AG09319 (cell line): ENCODE measurements at regions not wholly inside any gene's neighbourhood (a gene's known extent, or its start where the extent isn't known, plus 50 kb on each side); places are given as distances from the start of the nearest gene placed in this dataset.

Experiments
- DNase-seq: peaks from one replicate; pipeline ENCODE4 v3.0.0-alpha.2; 2010; ENCODE audit warnings: low read depth; ENCODE audit errors: extremely low read depth
- TF ChIP-seq, protein P1 (sequence below): IDR thresholded peaks from 2 replicates; pipeline ENCODE4 v1.5.1; 2011; ENCODE audit warnings: low read depth, mild to moderate bottlenecking, inconsistent platforms, low read length, moderate library complexity

DNA sequence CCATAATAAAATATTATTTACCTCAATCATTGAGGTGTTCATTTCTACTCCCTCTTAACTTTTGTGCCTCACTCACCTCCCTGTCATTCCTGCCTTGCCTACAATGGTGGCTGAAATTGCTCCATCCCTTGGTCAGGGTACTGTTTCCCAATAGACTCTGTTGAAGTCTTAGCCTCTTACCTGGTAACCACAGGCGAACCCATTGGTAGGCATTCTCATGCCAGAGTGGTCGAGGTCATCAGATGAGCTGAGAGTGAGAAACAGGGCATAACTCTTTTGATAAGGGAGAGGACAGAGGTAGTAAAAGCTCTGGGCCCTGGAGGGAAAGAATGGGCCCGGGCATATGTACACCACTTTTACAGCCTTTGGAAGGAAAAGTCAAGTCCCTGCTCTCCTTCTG, 265.6 kb downstream of the ARRDC4 start:
- TF ChIP-seq, protein P1, sequence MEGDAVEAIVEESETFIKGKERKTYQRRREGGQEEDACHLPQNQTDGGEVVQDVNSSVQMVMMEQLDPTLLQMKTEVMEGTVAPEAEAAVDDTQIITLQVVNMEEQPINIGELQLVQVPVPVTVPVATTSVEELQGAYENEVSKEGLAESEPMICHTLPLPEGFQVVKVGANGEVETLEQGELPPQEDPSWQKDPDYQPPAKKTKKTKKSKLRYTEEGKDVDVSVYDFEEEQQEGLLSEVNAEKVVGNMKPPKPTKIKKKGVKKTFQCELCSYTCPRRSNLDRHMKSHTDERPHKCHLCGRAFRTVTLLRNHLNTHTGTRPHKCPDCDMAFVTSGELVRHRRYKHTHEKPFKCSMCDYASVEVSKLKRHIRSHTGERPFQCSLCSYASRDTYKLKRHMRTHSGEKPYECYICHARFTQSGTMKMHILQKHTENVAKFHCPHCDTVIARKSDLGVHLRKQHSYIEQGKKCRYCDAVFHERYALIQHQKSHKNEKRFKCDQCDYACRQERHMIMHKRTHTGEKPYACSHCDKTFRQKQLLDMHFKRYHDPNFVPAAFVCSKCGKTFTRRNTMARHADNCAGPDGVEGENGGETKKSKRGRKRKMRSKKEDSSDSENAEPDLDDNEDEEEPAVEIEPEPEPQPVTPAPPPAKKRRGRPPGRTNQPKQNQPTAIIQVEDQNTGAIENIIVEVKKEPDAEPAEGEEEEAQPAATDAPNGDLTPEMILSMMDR, result no peak
- no peak for DNase-seq

DNA sequence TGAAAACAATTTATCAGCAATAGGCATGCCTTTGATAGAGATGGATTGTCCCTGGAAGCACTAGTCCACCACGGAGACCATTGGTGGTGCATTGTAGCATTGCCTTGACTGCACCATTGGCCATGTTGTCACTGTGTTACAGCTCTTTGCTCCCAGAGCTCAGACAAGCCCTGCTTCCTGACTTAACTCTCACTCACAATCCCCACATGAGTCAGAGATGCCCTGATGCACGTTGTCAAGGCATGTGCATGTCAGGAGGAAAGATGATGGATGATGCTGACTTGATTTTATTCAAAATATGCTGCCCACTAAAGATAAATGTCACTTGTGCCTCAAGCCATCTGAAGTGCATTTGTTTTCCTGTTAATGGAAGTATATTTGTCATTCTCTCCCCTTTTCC, 266.1 kb downstream of the ARRDC4 start:
- DNase-seq, result no peak
- TF ChIP-seq, protein P1, result no peak

GRCh38 chr15:98228846-98229245, 268.3 kb downstream of the ARRDC4 start:
- DNase-seq, result no peak
- TF ChIP-seq, protein P1, result no peak

GRCh38 chr15:98230975-98231374, 270.5 kb downstream of the ARRDC4 start:
- DNase-seq, result no peak
- TF ChIP-seq, protein P1, result no peak

DNA sequence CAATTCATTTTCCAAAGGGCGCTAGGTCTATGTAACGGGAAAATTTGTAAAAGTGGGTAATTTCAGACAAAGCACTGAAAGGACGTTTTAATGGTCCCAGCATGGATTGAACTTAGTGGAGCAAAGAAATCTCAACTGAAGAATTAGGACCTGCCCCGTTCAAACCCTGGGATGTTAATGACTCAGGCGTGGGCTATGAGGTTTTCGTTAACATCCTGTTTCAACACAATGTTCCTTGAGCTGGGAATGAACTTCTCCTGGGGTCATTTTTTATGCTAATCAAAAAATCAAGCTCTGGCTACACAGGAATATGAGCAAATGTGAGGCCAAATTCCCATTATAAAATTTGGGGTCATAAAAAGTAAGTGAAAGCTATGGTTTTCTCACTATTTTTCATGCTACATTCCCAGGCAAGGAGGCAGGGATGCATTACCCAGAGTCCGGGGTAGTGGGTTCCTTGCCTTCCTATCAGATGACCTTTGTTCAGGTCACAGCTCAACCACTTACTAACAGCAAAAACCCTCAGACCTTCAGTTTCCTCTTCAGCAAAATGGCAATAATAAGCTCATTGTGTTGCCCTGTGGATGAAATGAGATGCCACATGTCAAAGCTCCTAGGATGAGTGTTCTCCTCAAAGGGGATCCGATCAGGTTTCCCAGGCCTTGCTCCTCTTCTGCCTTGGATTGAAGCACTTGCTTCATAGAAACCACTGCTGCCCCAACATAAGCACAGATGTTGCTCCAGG, 271.4 kb downstream of the ARRDC4 start:
- DNase-seq, result no peak
- TF ChIP-seq, protein P1, result no peak

DNA sequence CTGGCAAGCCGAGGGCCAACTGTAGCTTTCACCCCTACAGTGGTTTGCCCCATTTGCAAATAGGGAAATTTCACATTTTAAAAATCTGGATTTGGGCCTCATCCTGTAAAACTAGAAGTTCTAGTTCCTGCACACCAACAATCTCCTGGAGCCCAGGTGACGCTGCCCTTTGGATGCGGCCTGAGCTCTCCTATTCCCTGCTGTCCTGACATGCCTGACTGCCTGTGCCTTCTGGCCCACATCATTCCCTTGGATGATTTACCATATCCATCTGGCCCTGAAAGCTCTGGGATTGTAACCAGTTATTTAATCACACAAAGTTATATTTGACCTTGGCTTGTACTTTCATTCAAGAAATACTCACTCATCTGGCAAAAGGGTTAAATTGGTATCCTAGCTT, 272.3 kb downstream of the ARRDC4 start:
- TF ChIP-seq, protein P1, result no peak
- DNase-seq, result no peak

GRCh38 chr15:98233873-98234272, 273.4 kb downstream of the ARRDC4 start:
- TF ChIP-seq, protein P1, result no peak

More at GRCh38 chr15:98233873-98234272, 273.4 kb downstream of the ARRDC4 start:
- no peak for DNase-seq
